Fibroblast of lung (primary cell): ENCODE measurements at regions not wholly inside any gene's neighbourhood (a gene's known extent, or its start where the extent isn't known, plus 50 kb on each side); places are given as distances from the start of the nearest gene placed in this dataset.

ENCODE experiments used
- CTCF ChIP-seq, 2 donors: IDR thresholded peaks in 1 of 2; conservative IDR thresholded peaks in 1 of 2; 1 replicate in 1 of 2; 2 replicates in 1 of 2; pipeline ENCODE4 v1.5.1; 2011 to 2012; ENCODE audit warnings: low read length in 2 of 2, control low read depth in 1 of 2, inconsistent platforms in 1 of 2, low read depth in 1 of 2, mild to moderate bottlenecking in 1 of 2
- EZH2 ChIP-seq: IDR thresholded peaks from 2 replicates; pipeline ENCODE4 v1.5.1; 2012; ENCODE audit warnings: low read length, control low read depth, mild to moderate bottlenecking; ENCODE audit errors: missing control alignments

GRCh38 chr12:58530742-58531062, 389.6 kb downstream of the LRIG3 start:
- TF ChIP-seq CTCF (conservative IDR thresholded peaks at IDR 0.05 in 1 of 2, IDR thresholded peaks at IDR 0.05 in 1 of 2; ENCODE audit: low read depth in 1 of 2, low read length in 2 of 2), result no peak
- no peak for TF ChIP-seq EZH2
